ENCODE measurements at regions not wholly inside any gene's neighbourhood (a gene's known extent, or its start where the extent isn't known, plus 50 kb on each side); places are given as distances from the start of the nearest gene placed in this dataset.

GRCh38 chr2:120511947-120512710 is 166.2 kb downstream of the INHBB start:
- no peak overlapping the region for H3K4me2 ChIP-seq
- Mint-ChIP-seq H3K4me3 (no peak overlapping the region), H3K36me3 (ENCODE audit: low read depth) (no peaks in the 10 kb centered on the region), H3K4me1 (peaks cover 9% of the 10 kb centered on the region), H3K27ac (no peak overlapping the region), H3K27me3 (ENCODE audit: insufficient read depth, low read depth, poor library complexity) (peaks cover 21% of the 10 kb centered on the region), H3K9me3 (no peaks in the 10 kb centered on the region)
- H3F3A ChIP-seq (replicated peaks; ENCODE audit: low read depth) = no peaks in the 10 kb centered on the region
- H3K36me3 ChIP-seq (ENCODE audit: insufficient read depth) = no peaks in the 10 kb centered on the region
- H3K4me3 ChIP-seq = no peak overlapping the region
- TF ChIP-seq CTCF (conservative IDR thresholded peaks at IDR 0.05; ENCODE audit: low read depth in 2 of 2) (peak in 1 of 2 experiments; percentile 35), JUNB (IDR thresholded peaks at IDR 0.05; ENCODE audit: unreplicated experiment) (no peak)
- H4K20me1 ChIP-seq (replicated peaks; ENCODE audit: insufficient read depth) = no peaks in the 10 kb centered on the region
- no peak overlapping the region for H2AFZ ChIP-seq
- no peaks in the 10 kb centered on the region for H3K9me2 ChIP-seq (ENCODE audit: insufficient read depth)
- ATAC-seq (peak; percentile 63), DNase-seq (ENCODE audit: low spot score) (peak; percentile 30)
- H3K79me2 ChIP-seq (replicated peaks; ENCODE audit: insufficient read depth) = no peaks in the 10 kb centered on the region
- H3K4me1 ChIP-seq (ENCODE audit: insufficient read depth) = peaks cover 8% of the 10 kb centered on the region
- H3K27me3 ChIP-seq (ENCODE audit: insufficient read depth) = no peaks in the 10 kb centered on the region
- H3K27ac ChIP-seq (ENCODE audit: low read depth) = no peak overlapping the region

- H3K79me2 ChIP-seq (replicated peaks; ENCODE audit: insufficient read depth) = no peaks in the 10 kb centered on the region
- H3K36me3 Mint-ChIP-seq (ENCODE audit: low read depth) = no peaks in the 10 kb centered on the region
- H3K4me1 ChIP-seq (ENCODE audit: insufficient read depth) = peaks cover 8% of the 10 kb centered on the region
- no peaks in the 10 kb centered on the region for H3K36me3 ChIP-seq (ENCODE audit: insufficient read depth)
- no peak overlapping the region for H3K27ac ChIP-seq (ENCODE audit: low read depth)
- H3K4me2 ChIP-seq = no peak overlapping the region
- no peaks in the 10 kb centered on the region for H3F3A ChIP-seq (replicated peaks; ENCODE audit: low read depth)
- no peaks in the 10 kb centered on the region for H3K27me3 ChIP-seq (ENCODE audit: insufficient read depth)
- no peaks in the 10 kb centered on the region for H3K9me3 Mint-ChIP-seq
- no peaks in the 10 kb centered on the region for H3K9me2 ChIP-seq (ENCODE audit: insufficient read depth)
- ATAC-seq = no peak
- no peak overlapping the region for H2AFZ ChIP-seq
- no peak overlapping the region for H3K27ac Mint-ChIP-seq
- no peak overlapping the region for H3K4me3 Mint-ChIP-seq
- H4K20me1 ChIP-seq (replicated peaks; ENCODE audit: insufficient read depth) = no peaks in the 10 kb centered on the region
- no peak for DNase-seq (ENCODE audit: low spot score)
- H3K4me1 Mint-ChIP-seq = peaks cover 9% of the 10 kb centered on the region
- H3K27me3 Mint-ChIP-seq (ENCODE audit: insufficient read depth, low read depth, poor library complexity) = peaks cover 25% of the 10 kb centered on the region
- H3K4me3 ChIP-seq = no peak overlapping the region
- TF ChIP-seq REST (IDR thresholded peaks at IDR 0.05; ENCODE audit: unreplicated experiment) = no peak
- TF ChIP-seq CREB1 (CRISPR knock-in tag; IDR thresholded peaks at IDR 0.05; ENCODE audit: low read depth) = no peak
- no peak for TF ChIP-seq STAT1 (IDR thresholded peaks at IDR 0.05; ENCODE audit: unreplicated experiment)
- no peak for TF ChIP-seq EZH2 (IDR thresholded peaks at IDR 0.05; ENCODE audit: low read depth, unreplicated experiment)
- TF ChIP-seq JUNB (IDR thresholded peaks at IDR 0.05; ENCODE audit: unreplicated experiment) = no peak
- no peak for TF ChIP-seq EZH2phosphoT487 (IDR thresholded peaks at IDR 0.05; ENCODE audit: unreplicated experiment)
- TF ChIP-seq ZNF462 (CRISPR knock-in tag; IDR thresholded peaks at IDR 0.05) = no peak
- TF ChIP-seq POLR2AphosphoS5 (IDR thresholded peaks at IDR 0.05; ENCODE audit: low read depth) = no peak
Measured at GRCh38 chr2:120513776-120514357, 167.9 kb downstream of the INHBB start.
